ENCODE measurements at regions not wholly inside any gene's neighbourhood (a gene's known extent, or its start where the extent isn't known, plus 50 kb on each side); places are given as distances from the start of the nearest gene placed in this dataset.

DNA sequence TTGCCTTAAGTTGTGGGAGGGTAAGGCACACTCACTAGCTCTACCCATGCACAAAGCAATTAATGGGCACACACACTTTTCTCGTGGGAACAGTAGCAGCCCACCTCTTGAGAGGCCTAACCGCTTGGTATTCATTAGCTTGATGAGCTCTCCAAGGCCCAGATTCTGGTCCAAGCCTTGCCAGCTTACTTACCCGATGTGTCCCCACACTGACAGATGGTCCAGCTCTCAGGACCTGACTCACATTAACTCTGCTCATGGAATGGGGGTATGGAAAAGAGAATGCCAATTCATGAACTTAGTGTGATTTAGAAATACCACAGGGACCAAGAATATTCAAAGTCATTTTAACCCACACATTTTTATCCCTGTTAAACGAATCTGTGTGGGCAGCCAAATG, 106.8 kb upstream of the CACHD1 start:
- Histone ChIP-seq H3K9me3 (ENCODE audit: control insufficient read depth, low read depth, low read length) (no peaks in the 10 kb centered on the region), H3K4me3 (ENCODE audit: low read length) (no peak overlapping the region), H3K4me1 (ENCODE audit: control insufficient read depth, low read depth, low read length) (peaks cover 14% of the 10 kb centered on the region), H3K27ac (ENCODE audit: low read length) (no peak overlapping the region), H3K36me3 (ENCODE audit: control insufficient read depth, low read depth, low read length) (no peaks in the 10 kb centered on the region), H3K9ac (ENCODE audit: low read length) (no peak overlapping the region), H3K27me3 (ENCODE audit: control insufficient read depth, insufficient read depth, low read length) (peaks cover 5% of the 10 kb centered on the region)

DNA sequence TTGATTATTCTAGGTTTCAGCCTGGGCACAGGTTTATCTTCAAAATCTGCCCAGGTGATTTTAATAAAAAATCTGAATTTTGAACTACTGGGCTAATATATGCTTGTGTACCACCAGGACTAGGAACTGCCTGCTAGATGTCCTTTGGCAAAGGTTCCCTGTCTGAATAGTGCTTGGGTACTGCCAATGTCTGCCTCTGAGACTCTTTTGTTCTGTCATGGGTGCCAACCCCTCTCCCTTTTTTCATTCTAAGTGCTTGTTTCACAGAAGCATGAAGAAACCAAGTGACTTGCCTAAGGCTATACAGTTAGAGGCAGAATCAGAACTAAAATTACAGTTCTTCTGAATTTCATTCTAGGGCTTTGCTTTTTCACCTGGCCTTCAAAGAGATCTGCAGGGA, 106.3 kb upstream of the CACHD1 start:
- Histone ChIP-seq H3K9me3 (ENCODE audit: control insufficient read depth, low read depth, low read length) (no peaks in the 10 kb centered on the region), H3K9ac (ENCODE audit: low read length) (no peak overlapping the region), H3K27me3 (ENCODE audit: control insufficient read depth, insufficient read depth, low read length) (peaks cover 4% of the 10 kb centered on the region), H3K27ac (ENCODE audit: low read length) (no peak overlapping the region), H3K4me3 (ENCODE audit: low read length) (no peak overlapping the region), H3K4me1 (ENCODE audit: control insufficient read depth, low read depth, low read length) (peaks cover 9% of the 10 kb centered on the region), H3K36me3 (ENCODE audit: control insufficient read depth, low read depth, low read length) (no peaks in the 10 kb centered on the region)

DNA sequence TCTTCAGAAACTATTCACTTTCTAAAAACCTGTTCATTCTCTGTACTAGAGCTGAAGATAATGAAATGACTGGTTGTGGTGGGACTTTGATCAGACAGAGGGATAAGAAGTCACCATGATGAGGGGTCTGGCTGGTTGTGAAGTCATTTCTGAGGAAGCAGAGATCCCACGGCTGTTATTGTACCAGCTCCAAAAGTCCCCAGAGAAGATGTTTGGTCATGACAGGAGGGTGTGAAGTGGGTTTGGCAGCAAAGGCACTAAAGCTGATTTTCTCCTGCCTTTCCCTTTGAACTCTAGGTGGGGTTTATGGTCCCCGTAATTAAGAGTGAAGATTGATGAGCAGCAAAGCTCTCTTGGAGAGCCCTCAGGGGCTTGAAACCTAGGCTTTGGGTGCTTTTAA, 103.1 kb upstream of the CACHD1 start:
- Histone ChIP-seq H3K4me1 (ENCODE audit: control insufficient read depth, low read depth, low read length) (no peaks in the 10 kb centered on the region), H3K27ac (ENCODE audit: low read length) (no peak overlapping the region), H3K36me3 (ENCODE audit: control insufficient read depth, low read depth, low read length) (no peaks in the 10 kb centered on the region), H3K9ac (ENCODE audit: low read length) (no peak overlapping the region), H3K27me3 (ENCODE audit: control insufficient read depth, insufficient read depth, low read length) (no peaks in the 10 kb centered on the region), H3K9me3 (ENCODE audit: control insufficient read depth, low read depth, low read length) (no peaks in the 10 kb centered on the region), H3K4me3 (ENCODE audit: low read length) (no peak overlapping the region)

DNA sequence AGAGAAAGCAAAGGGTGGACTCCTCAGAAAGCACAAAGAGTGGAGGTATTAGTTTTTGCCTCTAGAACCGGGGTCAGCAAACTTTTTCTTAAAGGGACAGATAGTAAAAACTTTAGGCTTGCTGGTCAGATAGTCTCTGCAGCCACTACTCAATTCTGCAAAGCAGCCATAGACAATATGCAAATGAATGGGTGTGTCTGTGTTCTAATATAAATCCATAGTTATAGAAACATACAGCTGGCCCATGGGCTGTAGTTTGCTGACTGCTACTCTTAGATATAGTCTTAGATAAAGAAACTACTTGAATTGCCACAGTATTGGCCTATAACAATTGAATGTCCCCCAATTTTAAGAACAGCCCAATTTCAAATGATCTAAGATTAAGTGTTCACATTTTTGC, 101.6 kb upstream of the CACHD1 start:
- Histone ChIP-seq H3K9me3 (ENCODE audit: control insufficient read depth, low read depth, low read length) (no peaks in the 10 kb centered on the region), H3K4me1 (ENCODE audit: control insufficient read depth, low read depth, low read length) (no peaks in the 10 kb centered on the region), H3K9ac (ENCODE audit: low read length) (no peak overlapping the region), H3K36me3 (ENCODE audit: control insufficient read depth, low read depth, low read length) (no peaks in the 10 kb centered on the region), H3K27ac (ENCODE audit: low read length) (no peak overlapping the region), H3K4me3 (ENCODE audit: low read length) (no peak overlapping the region), H3K27me3 (ENCODE audit: control insufficient read depth, insufficient read depth, low read length) (no peaks in the 10 kb centered on the region)

DNA sequence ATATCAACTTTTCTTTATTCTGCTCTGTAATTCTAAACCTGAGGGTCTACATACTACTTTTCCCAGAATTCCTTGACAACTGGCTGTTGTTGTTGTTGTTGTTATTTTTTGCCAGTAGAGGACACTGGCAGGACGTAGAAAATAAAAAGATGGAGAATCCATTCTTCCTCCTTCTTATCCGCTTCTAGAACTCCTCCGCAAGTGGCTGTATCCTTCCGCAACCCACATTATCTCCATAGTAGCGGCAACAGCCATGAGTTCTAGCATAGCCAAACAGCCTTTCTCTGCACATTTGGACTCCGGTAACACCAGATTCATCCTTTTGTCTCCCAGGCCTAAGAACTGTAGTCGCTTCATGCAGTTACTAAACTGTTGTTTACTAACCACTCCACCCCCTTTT, 91.1 kb upstream of the CACHD1 start:
- no peaks in the 10 kb centered on the region for H3K27me3 ChIP-seq (ENCODE audit: control insufficient read depth, insufficient read depth, low read length)
- H3K36me3 ChIP-seq (ENCODE audit: control insufficient read depth, low read depth, low read length) = no peaks in the 10 kb centered on the region
- no peak overlapping the region for H3K27ac ChIP-seq (ENCODE audit: low read length)
- no peak overlapping the region for H3K4me3 ChIP-seq (ENCODE audit: low read length)
- H3K4me1 ChIP-seq (ENCODE audit: control insufficient read depth, low read depth, low read length) = no peaks in the 10 kb centered on the region
- no peak overlapping the region for H3K9ac ChIP-seq (ENCODE audit: low read length)
- H3K9me3 ChIP-seq (ENCODE audit: control insufficient read depth, low read depth, low read length) = no peaks in the 10 kb centered on the region

- H3K4me1 ChIP-seq (ENCODE audit: control insufficient read depth, low read depth, low read length) = peaks cover 11% of the 10 kb centered on the region
- H3K27ac ChIP-seq (ENCODE audit: low read length) = no peak overlapping the region
- H3K36me3 ChIP-seq (ENCODE audit: control insufficient read depth, low read depth, low read length) = no peaks in the 10 kb centered on the region
- no peak overlapping the region for H3K4me3 ChIP-seq (ENCODE audit: low read length)
- H3K9ac ChIP-seq (ENCODE audit: low read length) = no peak overlapping the region
- no peaks in the 10 kb centered on the region for H3K27me3 ChIP-seq (ENCODE audit: control insufficient read depth, insufficient read depth, low read length)
- no peaks in the 10 kb centered on the region for H3K9me3 ChIP-seq (ENCODE audit: control insufficient read depth, low read depth, low read length)
These were observed 82.3 kb upstream of the CACHD1 start for GRCh38 chr1:64387389-64388285.

- H3K27ac ChIP-seq (ENCODE audit: low read length) = no peak overlapping the region
- no peaks in the 10 kb centered on the region for H3K9me3 ChIP-seq (ENCODE audit: control insufficient read depth, low read depth, low read length)
- H3K4me1 ChIP-seq (ENCODE audit: control insufficient read depth, low read depth, low read length) = peaks cover 12% of the 10 kb centered on the region
- H3K36me3 ChIP-seq (ENCODE audit: control insufficient read depth, low read depth, low read length) = no peaks in the 10 kb centered on the region
- H3K9ac ChIP-seq (ENCODE audit: low read length) = no peak overlapping the region
- no peaks in the 10 kb centered on the region for H3K27me3 ChIP-seq (ENCODE audit: control insufficient read depth, insufficient read depth, low read length)
- H3K4me3 ChIP-seq (ENCODE audit: low read length) = no peak overlapping the region
These were observed 81.6 kb upstream of the CACHD1 start for GRCh38 chr1:64388336-64388735.

DNA sequence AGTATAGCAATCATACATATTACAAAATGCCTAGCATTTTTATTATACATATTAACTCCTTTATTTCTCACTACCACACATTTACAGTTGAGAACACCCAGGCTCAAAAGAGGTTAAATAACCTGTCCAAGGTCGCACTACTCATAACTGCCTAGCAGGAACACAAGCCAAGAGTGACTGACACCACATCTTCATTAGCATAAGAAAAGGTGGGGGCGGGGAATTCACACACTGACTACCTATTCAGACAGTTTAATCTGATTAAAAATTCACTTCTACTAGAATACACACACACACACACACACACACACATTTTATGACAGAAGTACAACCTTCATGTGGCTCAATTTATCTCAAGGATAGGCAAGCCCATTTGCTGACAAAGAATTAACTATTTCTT, 77.8 kb upstream of the CACHD1 start:
- H3K4me1 ChIP-seq (ENCODE audit: control insufficient read depth, low read depth, low read length) = peaks cover 12% of the 10 kb centered on the region
- H3K9me3 ChIP-seq (ENCODE audit: control insufficient read depth, low read depth, low read length) = no peaks in the 10 kb centered on the region
- H3K27ac ChIP-seq (ENCODE audit: low read length) = no peak overlapping the region
- no peak overlapping the region for H3K4me3 ChIP-seq (ENCODE audit: low read length)
- H3K36me3 ChIP-seq (ENCODE audit: control insufficient read depth, low read depth, low read length) = no peaks in the 10 kb centered on the region
- H3K9ac ChIP-seq (ENCODE audit: low read length) = no peak overlapping the region
- H3K27me3 ChIP-seq (ENCODE audit: control insufficient read depth, insufficient read depth, low read length) = no peaks in the 10 kb centered on the region

DNA sequence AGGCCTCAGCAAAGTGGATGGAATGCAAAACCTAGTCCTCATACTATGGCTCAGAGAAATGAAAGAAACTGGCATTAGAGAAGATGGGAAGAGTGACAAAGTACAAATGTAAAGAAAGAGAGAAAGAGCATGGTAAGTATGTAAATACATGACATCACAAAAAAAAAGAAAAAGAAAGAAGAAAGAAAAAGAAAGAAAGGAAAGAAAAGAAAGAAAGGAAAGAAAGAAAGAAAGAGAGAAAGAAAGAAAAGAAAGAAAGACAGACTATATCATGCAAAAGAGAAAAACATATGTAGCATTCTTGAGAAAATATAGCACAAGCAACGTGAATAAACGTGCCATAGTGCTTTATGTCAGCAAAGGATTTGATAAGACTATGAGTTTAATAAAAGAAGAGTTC, 76.1 kb upstream of the CACHD1 start:
- H3K36me3 ChIP-seq (ENCODE audit: control insufficient read depth, low read depth, low read length) = no peaks in the 10 kb centered on the region
- H3K9me3 ChIP-seq (ENCODE audit: control insufficient read depth, low read depth, low read length) = no peaks in the 10 kb centered on the region
- H3K4me1 ChIP-seq (ENCODE audit: control insufficient read depth, low read depth, low read length) = peaks cover 12% of the 10 kb centered on the region
- H3K9ac ChIP-seq (ENCODE audit: low read length) = no peak overlapping the region
- H3K4me3 ChIP-seq (ENCODE audit: low read length) = no peak overlapping the region
- H3K27ac ChIP-seq (ENCODE audit: low read length) = no peak overlapping the region
- no peaks in the 10 kb centered on the region for H3K27me3 ChIP-seq (ENCODE audit: control insufficient read depth, insufficient read depth, low read length)

DNA sequence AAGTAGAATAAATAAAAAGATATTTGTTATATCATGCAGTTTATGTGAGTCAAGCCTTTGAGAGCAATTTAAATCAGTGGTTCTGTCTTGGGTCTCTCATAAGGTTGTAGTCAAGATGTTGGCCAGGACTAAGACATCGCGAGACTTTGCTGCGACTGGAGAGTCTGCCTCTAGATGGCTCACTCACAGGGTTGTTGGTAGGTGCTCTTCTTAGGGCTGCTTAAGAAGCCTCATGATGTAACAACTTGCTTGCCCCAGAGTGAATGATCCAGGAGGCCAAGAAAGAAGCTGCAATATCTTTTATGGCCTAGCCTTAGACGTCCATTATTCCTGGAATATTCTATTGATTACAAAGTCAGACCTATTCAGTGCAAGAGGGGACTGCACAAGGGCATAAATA, 73.1 kb upstream of the CACHD1 start:
- H3K36me3 ChIP-seq (ENCODE audit: control insufficient read depth, low read depth, low read length) = no peaks in the 10 kb centered on the region
- H3K4me3 ChIP-seq (ENCODE audit: low read length) = no peak overlapping the region
- H3K9me3 ChIP-seq (ENCODE audit: control insufficient read depth, low read depth, low read length) = no peaks in the 10 kb centered on the region
- H3K27me3 ChIP-seq (ENCODE audit: control insufficient read depth, insufficient read depth, low read length) = no peaks in the 10 kb centered on the region
- no peak overlapping the region for H3K9ac ChIP-seq (ENCODE audit: low read length)
- no peak overlapping the region for H3K27ac ChIP-seq (ENCODE audit: low read length)
- H3K4me1 ChIP-seq (ENCODE audit: control insufficient read depth, low read depth, low read length) = peaks cover 9% of the 10 kb centered on the region

DNA sequence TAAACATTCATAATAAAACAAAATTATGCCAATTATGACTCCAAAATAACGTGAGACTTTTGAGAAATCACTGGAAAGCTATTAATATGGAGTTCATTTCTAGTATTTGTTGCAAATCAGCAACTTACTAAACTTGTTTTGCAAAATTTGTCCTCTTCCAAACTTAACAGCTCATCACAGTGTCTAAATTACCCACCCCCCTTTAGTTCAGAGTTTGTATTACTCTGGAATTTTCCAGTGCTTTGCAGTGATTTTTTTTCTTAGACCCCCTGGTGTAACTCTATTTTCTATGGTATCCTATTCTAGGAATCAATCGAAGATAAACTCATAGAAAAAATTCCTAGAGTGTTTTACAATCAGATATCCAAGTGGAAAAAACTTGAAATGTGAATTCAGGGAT, 72.4 kb upstream of the CACHD1 start:
- H3K27ac ChIP-seq (ENCODE audit: low read length) = no peak overlapping the region
- H3K4me1 ChIP-seq (ENCODE audit: control insufficient read depth, low read depth, low read length) = peaks cover 2% of the 10 kb centered on the region
- no peak overlapping the region for H3K4me3 ChIP-seq (ENCODE audit: low read length)
- H3K27me3 ChIP-seq (ENCODE audit: control insufficient read depth, insufficient read depth, low read length) = no peaks in the 10 kb centered on the region
- H3K9ac ChIP-seq (ENCODE audit: low read length) = no peak overlapping the region
- H3K9me3 ChIP-seq (ENCODE audit: control insufficient read depth, low read depth, low read length) = no peaks in the 10 kb centered on the region
- H3K36me3 ChIP-seq (ENCODE audit: control insufficient read depth, low read depth, low read length) = no peaks in the 10 kb centered on the region

- Histone ChIP-seq H3K36me3 (ENCODE audit: control insufficient read depth, low read depth, low read length) (no peaks in the 10 kb centered on the region), H3K9me3 (ENCODE audit: control insufficient read depth, low read depth, low read length) (no peaks in the 10 kb centered on the region), H3K4me3 (ENCODE audit: low read length) (no peak overlapping the region), H3K27ac (ENCODE audit: low read length) (no peak overlapping the region), H3K4me1 (ENCODE audit: control insufficient read depth, low read depth, low read length) (no peaks in the 10 kb centered on the region), H3K9ac (ENCODE audit: low read length) (no peak overlapping the region), H3K27me3 (ENCODE audit: control insufficient read depth, insufficient read depth, low read length) (no peaks in the 10 kb centered on the region)
These were observed 71.0 kb upstream of the CACHD1 start for GRCh38 chr1:64398936-64399335.
